PFSK-1 (cell line): ENCODE measurements at regions not wholly inside any gene's neighbourhood (a gene's known extent, or its start where the extent isn't known, plus 50 kb on each side); places are given as distances from the start of the nearest gene placed in this dataset.

Experiments used
- FOXP2 ChIP-seq: optimal IDR thresholded peaks from 2 replicates; pipeline ENCODE3; 2011; ENCODE audit warnings: borderline replicate concordance, control low read depth, inconsistent platforms; ENCODE audit not compliant: insufficient read depth; ENCODE audit errors: extremely low read length, extremely low read depth
- POLR2AphosphoS5 ChIP-seq: IDR thresholded peaks from 2 replicates; pipeline ENCODE4 v1.6.1; 2012; ENCODE audit warnings: low read depth, mild to moderate bottlenecking, control low read depth, low read length, moderate library complexity
- SIN3A ChIP-seq: IDR thresholded peaks from 2 replicates; pipeline ENCODE4 v1.6.1; 2012; ENCODE audit warnings: mild to moderate bottlenecking, low read length, moderate library complexity, borderline replicate concordance; ENCODE audit not compliant: insufficient read depth
- TAF1 ChIP-seq: IDR thresholded peaks from 2 replicates; pipeline ENCODE4 v1.6.1; 2012; ENCODE audit warnings: low read length, control low read depth, borderline replicate concordance; ENCODE audit not compliant: insufficient read depth
- TF ChIP-seq, protein P1 (sequence below), 2 experiments: IDR thresholded peaks; 2 replicates each; pipeline versions ENCODE4 v1.6.1 to v1.8.0; 2011 to 2012; ENCODE audit warnings: low read depth in 2 of 2, low read length in 2 of 2, control low read depth in 1 of 2, inconsistent platforms in 1 of 2, mild to moderate bottlenecking in 1 of 2, moderate library complexity in 1 of 2; ENCODE audit not compliant: insufficient read depth in 1 of 2

DNA sequence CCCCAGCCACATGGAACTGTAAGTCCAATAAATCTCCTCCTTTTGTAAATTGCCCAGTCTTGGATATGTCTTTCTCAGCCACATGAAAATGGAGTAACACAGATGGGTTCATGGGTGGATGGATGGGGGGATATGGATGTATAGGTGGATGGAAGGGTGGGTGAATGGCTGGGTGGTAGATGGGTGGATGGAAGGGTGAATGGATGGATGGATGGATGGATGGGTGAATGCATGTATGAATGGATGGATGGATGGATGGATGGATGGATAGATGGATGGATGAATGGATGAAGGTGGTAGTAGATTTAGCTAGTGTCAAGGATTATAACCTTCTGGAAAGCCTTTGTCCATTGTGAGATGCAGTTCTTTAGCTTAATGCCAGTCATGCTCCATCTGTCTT is 146.1 kb upstream of the ATP2B2 start:
- TF ChIP-seq, protein P1, sequence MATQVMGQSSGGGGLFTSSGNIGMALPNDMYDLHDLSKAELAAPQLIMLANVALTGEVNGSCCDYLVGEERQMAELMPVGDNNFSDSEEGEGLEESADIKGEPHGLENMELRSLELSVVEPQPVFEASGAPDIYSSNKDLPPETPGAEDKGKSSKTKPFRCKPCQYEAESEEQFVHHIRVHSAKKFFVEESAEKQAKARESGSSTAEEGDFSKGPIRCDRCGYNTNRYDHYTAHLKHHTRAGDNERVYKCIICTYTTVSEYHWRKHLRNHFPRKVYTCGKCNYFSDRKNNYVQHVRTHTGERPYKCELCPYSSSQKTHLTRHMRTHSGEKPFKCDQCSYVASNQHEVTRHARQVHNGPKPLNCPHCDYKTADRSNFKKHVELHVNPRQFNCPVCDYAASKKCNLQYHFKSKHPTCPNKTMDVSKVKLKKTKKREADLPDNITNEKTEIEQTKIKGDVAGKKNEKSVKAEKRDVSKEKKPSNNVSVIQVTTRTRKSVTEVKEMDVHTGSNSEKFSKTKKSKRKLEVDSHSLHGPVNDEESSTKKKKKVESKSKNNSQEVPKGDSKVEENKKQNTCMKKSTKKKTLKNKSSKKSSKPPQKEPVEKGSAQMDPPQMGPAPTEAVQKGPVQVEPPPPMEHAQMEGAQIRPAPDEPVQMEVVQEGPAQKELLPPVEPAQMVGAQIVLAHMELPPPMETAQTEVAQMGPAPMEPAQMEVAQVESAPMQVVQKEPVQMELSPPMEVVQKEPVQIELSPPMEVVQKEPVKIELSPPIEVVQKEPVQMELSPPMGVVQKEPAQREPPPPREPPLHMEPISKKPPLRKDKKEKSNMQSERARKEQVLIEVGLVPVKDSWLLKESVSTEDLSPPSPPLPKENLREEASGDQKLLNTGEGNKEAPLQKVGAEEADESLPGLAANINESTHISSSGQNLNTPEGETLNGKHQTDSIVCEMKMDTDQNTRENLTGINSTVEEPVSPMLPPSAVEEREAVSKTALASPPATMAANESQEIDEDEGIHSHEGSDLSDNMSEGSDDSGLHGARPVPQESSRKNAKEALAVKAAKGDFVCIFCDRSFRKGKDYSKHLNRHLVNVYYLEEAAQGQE (IDR thresholded peaks at IDR 0.05; ENCODE audit: insufficient read depth in 1 of 2, low read depth in 2 of 2, low read length in 2 of 2): no peak
- no peak for TF ChIP-seq SIN3A
- no peak for TF ChIP-seq POLR2AphosphoS5
- no peak for TF ChIP-seq FOXP2
- no peak for TF ChIP-seq TAF1

- TF ChIP-seq POLR2AphosphoS5 (no peak), SIN3A (no peak), TAF1 (no peak), FOXP2 (no peak)
- TF ChIP-seq, protein P1 (IDR thresholded peaks at IDR 0.05; ENCODE audit: insufficient read depth in 1 of 2, low read depth in 2 of 2, low read length in 2 of 2): no peak
Observed at GRCh38 chr3:10653241-10653640, 147.9 kb upstream of the ATP2B2 start.

DNA sequence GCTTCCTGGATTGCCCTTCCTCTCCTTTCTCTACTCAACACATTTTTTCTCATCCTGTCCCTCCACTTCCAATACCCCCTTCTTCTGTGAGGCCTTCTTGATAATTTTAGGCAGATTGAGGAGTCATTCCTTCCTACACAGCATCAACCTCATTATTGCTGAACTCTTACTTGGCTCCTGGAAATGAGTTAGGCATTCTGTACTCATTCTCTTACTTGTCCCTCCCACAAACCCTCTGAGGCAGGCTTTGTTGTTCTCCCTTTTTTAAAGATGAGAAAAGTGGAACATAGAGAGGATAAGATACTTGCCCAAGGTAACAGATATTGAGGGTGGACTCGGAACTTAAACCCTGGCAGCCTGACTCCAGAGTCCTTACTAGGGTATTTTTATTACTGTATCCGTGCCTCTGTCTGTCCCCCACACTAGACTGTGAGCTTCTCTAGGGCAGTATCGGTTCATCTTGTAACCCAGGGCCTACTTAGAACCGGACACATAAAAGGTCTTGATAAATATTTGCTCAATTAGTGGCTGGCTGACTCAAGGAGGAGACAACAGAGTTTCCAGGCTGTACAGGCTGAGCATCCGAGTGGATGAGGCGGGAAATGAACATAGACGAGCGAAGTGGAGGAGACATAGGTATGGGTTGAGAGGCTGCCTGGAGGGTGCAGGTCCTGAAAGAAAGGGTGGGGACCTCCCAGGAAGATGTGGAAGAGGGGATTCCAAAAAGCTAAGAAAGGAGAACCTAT is 148.7 kb upstream of the ATP2B2 start:
- TF ChIP-seq TAF1: no peak
- TF ChIP-seq, protein P1 (IDR thresholded peaks at IDR 0.05; ENCODE audit: insufficient read depth in 1 of 2, low read depth in 2 of 2, low read length in 2 of 2): no peak
- TF ChIP-seq SIN3A: no peak
- no peak for TF ChIP-seq POLR2AphosphoS5
- no peak for TF ChIP-seq FOXP2

DNA sequence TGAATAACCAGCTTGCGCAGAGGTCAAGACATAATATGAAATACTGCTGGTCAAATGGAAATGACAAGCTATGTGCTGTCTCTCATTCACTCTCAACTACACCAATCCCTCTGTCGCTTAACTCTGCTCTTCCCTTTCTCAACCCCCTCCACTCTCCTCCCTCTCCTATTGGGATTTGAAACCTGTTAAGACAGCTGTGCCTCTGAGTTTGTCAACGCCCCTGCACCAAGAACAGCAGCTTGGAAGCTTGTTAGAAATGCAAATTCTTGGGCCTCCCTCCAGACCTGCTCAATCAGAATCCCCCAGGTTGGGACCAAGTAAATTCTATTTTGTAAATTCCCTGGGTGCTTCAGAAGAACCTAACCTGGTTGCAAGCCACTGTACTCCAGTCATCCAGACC is 149.7 kb upstream of the ATP2B2 start:
- TF ChIP-seq TAF1 (no peak), SIN3A (no peak), POLR2AphosphoS5 (no peak), FOXP2 (no peak)
- TF ChIP-seq, protein P1 (IDR thresholded peaks at IDR 0.05; ENCODE audit: insufficient read depth in 1 of 2, low read depth in 2 of 2, low read length in 2 of 2): no peak

DNA sequence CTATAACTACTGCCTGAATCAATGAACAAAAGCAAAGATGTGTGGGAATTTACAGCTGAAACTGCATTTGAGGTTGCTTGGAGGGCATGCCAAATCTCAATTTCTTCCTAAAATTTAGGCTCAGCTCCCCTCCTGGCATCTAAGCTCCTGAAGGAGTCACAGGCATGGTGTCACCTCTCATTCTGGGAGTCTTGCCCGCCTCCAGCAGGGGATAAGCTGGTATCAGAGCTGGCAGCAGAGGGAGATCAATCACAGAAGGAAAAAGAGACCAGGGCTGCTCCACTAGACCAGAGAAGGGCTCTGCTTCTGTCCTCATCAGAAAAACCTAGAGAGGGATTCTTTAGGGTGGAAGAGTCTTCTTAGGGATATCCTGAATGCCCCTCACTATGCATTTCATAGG is 150.4 kb upstream of the SLC6A11 start:
- TF ChIP-seq TAF1: no peak
- TF ChIP-seq FOXP2: no peak
- TF ChIP-seq SIN3A: no peak
- no peak for TF ChIP-seq POLR2AphosphoS5
- TF ChIP-seq, protein P1 (IDR thresholded peaks at IDR 0.05; ENCODE audit: insufficient read depth in 1 of 2, low read depth in 2 of 2, low read length in 2 of 2): no peak
